Hypothalamus (tissue), 51 donors: ENCODE measurements at regions not wholly inside any gene's neighbourhood (a gene's known extent, or its start where the extent isn't known, plus 50 kb on each side); places are given as distances from the start of the nearest gene placed in this dataset.
A peak's percentile ranks its signal among the peaks of the same experiment; 100 is the strongest.

Experiments used
- DNase-seq, 51 donors: peaks; one replicate each; lab custom pipeline; 2025; lab: John Stamatoyannopoulos, UW

GRCh38 chr7:136079478-136079892 lies 102.3 kb upstream of the MTPN start:
- DNase-seq: no peak

- DNase-seq: no peak
Observed at GRCh38 chr7:136079066-136079465, 101.9 kb upstream of the MTPN start.

GRCh38 chr7:136078630-136079029 lies 101.5 kb upstream of the MTPN start:
- no peak for DNase-seq

GRCh38 chr7:136076954-136077353 lies 99.8 kb upstream of the MTPN start:
- no peak for DNase-seq

- DNase-seq: no peak
Observed at GRCh38 chr7:136074843-136075242, 97.7 kb upstream of the MTPN start.

DNA sequence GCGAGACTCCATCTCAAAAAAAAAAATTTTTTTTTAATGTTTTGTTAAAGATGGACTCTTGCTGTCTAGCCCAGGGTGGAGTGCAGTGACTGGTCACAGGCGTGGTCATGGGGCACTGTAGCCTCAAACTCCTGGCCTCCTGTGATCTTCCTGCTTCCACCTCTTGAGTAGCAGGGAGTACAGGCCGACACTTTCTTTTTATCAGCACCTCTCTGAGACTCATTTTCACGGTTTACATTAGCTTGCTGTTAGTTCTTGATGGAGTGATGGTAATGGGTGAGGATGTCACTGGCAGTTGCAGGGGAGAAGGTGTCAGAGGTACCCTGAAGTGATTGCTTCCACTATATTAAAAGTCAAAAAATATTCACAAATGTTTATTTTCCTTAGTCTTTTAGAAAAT lies 95.3 kb upstream of the MTPN start:
- no peak for DNase-seq

DNA sequence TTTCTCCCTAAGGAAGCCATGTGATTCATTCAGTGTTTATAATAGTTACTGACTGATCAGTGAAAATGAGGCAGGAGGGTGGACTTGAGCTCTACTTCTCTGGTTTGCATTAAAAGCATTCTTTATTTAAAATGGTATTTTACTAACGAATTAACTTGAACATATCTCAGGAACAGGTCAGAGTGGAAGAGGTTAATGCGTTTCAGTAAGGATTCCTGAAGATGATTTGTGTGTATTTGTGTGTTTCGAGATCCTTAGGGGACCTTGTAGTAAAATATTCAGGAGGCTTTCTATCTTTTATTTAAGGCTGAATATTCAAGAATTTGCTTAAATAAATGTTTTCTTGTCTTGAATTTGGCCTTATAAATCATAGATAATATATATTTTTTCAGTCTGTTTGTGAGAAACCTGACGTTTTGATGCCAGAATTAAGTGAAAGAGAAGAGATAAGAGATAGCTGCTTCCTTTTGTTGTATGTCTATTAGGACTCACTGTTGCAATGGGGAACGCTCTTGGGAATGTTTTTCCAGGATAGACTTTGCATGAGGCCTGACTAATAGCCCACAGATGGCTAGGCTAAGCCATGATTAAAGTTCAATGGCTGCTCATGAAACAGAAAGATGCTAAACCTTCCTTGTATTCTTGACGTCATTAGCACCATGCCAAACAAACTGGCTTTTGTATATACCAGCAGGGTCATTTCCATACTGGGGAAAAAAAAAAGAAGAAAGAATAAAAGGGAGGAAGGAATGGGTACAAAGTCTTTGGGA lies 93.8 kb upstream of the MTPN start:
- no peak for DNase-seq

DNA sequence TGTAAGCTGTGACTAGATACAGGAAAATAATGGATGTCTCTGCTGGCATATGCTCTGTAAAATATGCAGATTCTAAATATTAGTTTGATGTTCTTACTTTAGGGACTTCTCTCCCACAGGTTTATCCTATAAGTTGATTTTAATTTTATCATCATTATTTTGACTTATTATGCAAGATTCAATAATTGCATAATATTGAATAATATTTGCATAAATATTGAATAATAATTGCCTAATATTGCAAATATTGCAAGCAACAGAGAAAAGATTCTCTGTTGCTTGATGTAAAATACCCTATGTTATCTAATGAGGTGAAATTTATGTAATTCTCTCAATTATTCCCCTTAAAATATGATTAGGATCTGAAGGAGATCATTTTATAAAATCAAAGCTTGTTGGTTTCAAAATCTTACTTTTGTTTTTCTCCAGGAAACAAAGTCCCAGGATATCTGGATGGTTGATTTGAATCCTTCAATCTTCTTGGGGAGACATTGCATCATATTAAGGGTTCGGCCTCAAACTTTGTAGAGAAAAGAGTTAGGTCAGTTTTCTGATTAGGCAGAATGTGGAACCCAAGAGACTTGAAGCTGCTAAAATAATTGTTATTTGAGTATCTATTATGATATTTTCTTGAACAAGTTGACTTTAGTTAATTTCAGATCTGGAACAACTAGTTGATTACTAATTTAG lies 92.8 kb upstream of the MTPN start:
- DNase-seq: no peak

- no peak for DNase-seq
Observed at GRCh38 chr7:136067277-136067676, 90.1 kb upstream of the MTPN start.

GRCh38 chr7:136066304-136067143 lies 89.4 kb upstream of the MTPN start:
- DNase-seq: no peak

DNA sequence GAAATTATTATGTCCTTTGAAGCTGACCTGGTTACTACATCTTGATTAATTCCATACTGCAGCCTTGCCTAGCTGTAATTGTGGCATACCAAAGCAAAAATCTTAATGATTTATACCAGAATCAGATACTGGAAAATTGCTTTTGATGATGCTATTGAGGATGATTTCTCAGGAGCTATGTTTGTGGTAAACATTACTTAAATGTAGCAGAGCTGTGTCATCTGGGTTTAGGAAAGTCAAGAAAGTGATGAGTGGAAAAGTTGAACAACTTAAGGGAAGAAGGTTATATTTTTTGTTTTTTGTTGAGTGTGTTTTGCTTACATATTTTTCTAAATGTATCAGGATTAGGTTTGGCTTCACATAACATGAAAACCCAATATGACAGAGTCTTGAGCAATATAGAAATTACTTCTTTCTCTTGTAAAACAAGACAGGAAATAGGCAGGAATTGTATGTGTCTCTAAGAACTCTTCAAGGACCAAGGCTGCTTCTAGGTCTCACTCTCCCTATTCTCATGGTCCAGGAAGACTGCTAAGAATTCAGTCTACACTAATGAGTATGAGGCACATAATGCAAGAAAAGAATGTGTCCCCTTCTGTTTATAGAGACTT lies 87.6 kb upstream of the MTPN start:
- DNase-seq: no peak

DNA sequence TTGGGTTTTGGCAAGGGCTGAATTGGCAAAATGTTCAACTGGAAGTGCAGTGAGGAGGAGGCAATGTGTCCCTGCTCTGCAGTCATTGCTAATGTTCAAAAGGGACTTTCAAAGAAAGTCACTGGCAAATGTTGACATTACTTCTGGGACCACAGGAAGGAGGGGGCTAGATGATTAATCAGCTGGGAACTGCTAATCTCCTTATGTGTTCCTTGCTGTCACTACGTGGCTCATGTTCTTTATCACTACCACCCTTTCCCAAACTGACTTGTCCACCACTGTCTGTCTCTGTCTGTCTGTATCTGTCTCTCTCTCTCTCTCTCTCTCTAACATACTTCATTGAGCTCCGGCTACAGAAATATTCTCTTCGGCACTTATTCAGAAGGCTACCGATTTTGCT lies 86.9 kb upstream of the MTPN start:
- DNase-seq: no peak

DNA sequence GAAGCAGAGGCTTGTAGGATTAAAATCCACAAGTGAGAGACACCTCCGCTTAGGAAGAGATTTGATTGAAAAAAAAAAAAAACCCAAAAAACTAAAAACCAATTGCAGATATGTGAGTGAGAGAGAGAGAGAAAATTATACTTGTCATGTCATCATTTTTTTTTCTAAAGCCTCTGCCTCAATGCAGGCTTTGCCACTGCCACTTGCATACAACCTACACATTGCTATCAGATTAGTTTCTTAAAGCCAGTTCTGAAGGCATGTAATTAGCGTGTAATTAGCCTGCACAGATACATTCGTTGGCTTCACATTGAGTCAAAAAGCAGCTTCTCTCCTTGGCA lies 86.1 kb upstream of the MTPN start:
- DNase-seq: no peak

DNA sequence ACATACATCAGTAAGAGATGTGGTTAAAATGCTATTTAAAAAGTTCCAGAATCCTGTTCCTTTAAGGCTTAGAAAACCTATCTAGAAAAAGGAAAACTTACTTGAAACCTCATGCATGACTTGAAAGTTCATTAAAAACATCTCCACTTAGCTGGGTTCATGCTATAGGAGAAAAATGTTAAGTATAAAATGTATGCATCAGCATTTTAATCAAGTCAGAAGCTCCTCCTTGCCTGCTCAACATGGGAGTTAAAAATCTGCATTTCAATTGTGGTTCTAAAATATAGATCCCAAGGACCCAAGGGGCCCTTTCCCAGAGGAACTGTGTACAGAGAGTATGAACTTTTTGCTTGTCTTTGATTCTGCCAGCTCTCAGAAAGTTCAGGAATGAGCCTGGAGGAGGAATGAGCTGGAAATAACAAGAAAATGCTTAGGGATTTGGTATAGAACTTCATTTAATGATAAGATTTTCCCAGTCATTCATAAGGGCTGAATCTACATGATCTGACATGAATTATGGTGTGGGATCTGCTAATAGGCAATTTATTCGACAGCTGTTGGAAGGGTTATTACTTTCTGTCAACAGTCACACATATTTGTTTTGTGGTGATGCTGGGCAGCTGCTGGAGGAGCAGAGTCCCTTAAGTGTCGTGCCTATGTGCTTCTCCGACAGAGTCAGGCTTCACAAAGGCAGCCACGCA lies 85.6 kb upstream of the MTPN start:
- no peak for DNase-seq

GRCh38 chr7:136061433-136061832 lies 84.3 kb upstream of the MTPN start:
- DNase-seq: no peak

DNA sequence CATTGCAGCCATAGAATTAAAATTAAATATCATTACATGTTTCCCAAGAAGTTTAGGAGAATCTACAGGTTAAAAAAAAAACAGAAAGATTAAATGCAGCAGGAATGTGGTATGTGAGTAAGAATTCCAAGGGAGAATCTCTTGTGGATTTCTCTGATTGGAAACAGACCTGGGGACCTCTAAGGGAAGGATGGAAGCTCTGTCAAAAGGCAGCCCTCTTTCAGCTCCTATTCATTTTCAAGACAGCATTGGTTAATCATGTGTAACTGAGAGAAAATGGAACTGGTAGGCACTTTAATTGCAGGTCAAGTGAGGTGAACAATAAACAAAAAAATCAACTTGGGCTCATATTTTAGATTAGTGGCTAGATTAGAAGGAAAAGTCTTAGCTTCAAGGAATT lies 81.4 kb upstream of the MTPN start:
- DNase-seq: no peak

DNA sequence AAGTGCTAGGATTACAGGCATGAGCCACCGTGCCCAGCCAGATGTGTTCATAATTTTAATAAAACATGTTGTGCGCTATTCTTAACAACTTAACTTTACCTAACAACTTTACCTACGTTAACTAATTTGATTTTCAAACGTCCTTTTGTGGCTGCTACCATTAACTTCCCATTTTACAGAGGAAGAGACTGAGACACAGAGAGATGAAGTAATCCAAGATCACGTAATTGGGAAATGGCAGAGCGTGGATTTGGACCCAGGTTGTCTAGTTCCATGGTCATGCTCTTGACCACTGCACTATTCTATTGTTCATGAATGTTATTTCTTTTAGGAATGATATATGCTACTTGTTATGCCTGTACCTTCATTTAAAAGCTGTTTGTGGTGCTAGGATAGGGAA lies 80.3 kb upstream of the MTPN start:
- no peak for DNase-seq

DNA sequence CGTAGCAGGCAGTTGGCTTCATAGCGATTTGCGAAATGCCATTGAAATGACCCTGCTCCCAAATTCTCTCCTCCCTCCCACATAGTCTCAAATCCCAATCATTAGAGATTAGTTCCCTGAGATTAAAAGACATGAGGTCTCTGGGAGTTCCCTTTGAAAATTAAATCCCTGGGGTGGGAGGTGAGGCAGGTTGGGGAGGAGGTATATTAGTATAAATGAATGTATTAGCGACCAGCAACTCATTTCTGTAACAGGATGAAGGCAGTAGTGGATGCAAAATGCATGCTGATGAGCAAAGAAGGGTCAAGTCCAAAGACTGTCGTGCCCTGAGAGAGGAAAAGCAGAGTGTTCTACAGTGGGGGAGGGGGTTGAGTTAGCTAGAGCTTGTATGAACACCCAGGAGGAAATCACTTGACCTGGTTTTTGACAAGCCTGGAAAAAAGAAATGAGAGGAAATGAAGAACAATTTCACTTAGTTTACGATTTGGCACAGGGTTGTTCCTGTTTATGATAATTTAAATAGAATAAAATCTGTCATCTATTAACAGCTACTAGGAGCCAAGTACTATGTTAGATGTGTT lies 79.6 kb upstream of the MTPN start:
- DNase-seq: peak in 6 of 51 donors; percentile 10 to 29 (median 21)

- no peak for DNase-seq
Observed at GRCh38 chr7:136055266-136055665, 78.1 kb upstream of the MTPN start.
